Naive B cell (primary cell): ENCODE measurements at regions not wholly inside any gene's neighbourhood (a gene's known extent, or its start where the extent isn't known, plus 50 kb on each side); places are given as distances from the start of the nearest gene placed in this dataset.

ENCODE experiments used
- ATAC-seq, 2 donors: fragments of 150-1000 bp; cut with Tn5 transposase; 2 replicates each; pipeline ENCODE4 v1.10.0; 2021; ENCODE audit warnings: low read depth in 2 of 2, mild to moderate bottlenecking in 2 of 2, moderate library complexity in 2 of 2
- DNase-seq: peaks from one replicate; pipeline ENCODE4 v3.0.0; 2022
- H3K27ac Mint-ChIP-seq, 6 donors: one replicate each; pipeline ENCODE4 v1.8.0; 2020 to 2022; ENCODE audit warnings: mild to moderate bottlenecking in 6 of 6, mixed read lengths in 6 of 6, moderate library complexity in 5 of 6, inconsistent platforms in 2 of 6
- H3K27me3 Mint-ChIP-seq, 3 donors: one replicate each; pipeline ENCODE4 v1.8.0; 2021 to 2022; ENCODE audit warnings: mixed read lengths in 3 of 3, mild to moderate bottlenecking in 1 of 3
- H3K36me3 Mint-ChIP-seq, 2 donors: one replicate each; pipeline ENCODE4 v1.8.0; 2020 to 2022; ENCODE audit warnings: mixed read lengths in 2 of 2, inconsistent platforms in 1 of 2, mild to moderate bottlenecking in 1 of 2
- H3K4me1 Mint-ChIP-seq, 3 donors: one replicate each; pipeline ENCODE4 v1.8.0; 2020 to 2022; ENCODE audit warnings: mixed read lengths in 3 of 3, inconsistent platforms in 1 of 3, mild to moderate bottlenecking in 1 of 3, moderate library complexity in 1 of 3
- H3K4me3 Mint-ChIP-seq, 8 donors: one replicate each; pipeline ENCODE4 v1.8.0; 2020 to 2022; ENCODE audit warnings: mild to moderate bottlenecking in 8 of 8, mixed read lengths in 8 of 8, moderate library complexity in 8 of 8, inconsistent platforms in 2 of 8
- H3K9me3 Mint-ChIP-seq, 7 donors: one replicate each; pipeline ENCODE4 v1.8.0; 2020 to 2022; ENCODE audit warnings: mixed read lengths in 7 of 7, mild to moderate bottlenecking in 5 of 7, inconsistent platforms in 2 of 7, moderate library complexity in 1 of 7

GRCh38 chr1:42014823-42015222 is 96.1 kb upstream of the HIVEP3 start:
- peaks cover 0 to 14% (median 0%) of the 10 kb centered on the region in 3 donors for H3K27me3 Mint-ChIP-seq
- ATAC-seq (no peak), DNase-seq (no peak)
- peaks cover 7 to 15% (median 14%) of the 10 kb centered on the region in 3 donors for H3K4me1 Mint-ChIP-seq
- no peak overlapping the region for H3K4me3 Mint-ChIP-seq
- no peaks in the 10 kb centered on the region for H3K36me3 Mint-ChIP-seq
- peaks cover 0 to 3% (median 0%) of the 10 kb centered on the region in 7 donors for H3K9me3 Mint-ChIP-seq
- H3K27ac Mint-ChIP-seq: peak overlapping the region in 1 of 6 donors; percentile 63

- peak overlapping the region in 2 of 6 donors; percentile 14 to 68 for H3K27ac Mint-ChIP-seq
- no peak for DNase-seq
- no peak for ATAC-seq
These were observed 95.3 kb upstream of the HIVEP3 start for GRCh38 chr1:42013881-42014470.

GRCh38 chr1:42012852-42013251 is 94.1 kb upstream of the HIVEP3 start:
- peaks cover 0 to 14% (median 0%) of the 10 kb centered on the region in 3 donors for H3K27me3 Mint-ChIP-seq
- no peak overlapping the region for H3K27ac Mint-ChIP-seq
- no peaks in the 10 kb centered on the region for H3K9me3 Mint-ChIP-seq
- no peaks in the 10 kb centered on the region for H3K36me3 Mint-ChIP-seq
- H3K4me1 Mint-ChIP-seq: peaks cover 7 to 15% (median 14%) of the 10 kb centered on the region in 3 donors
- no peak for DNase-seq
- H3K4me3 Mint-ChIP-seq: no peak overlapping the region
- no peak for ATAC-seq

More at GRCh38 chr1:42013881-42014470, 95.3 kb upstream of the HIVEP3 start:
- H3K9me3 Mint-ChIP-seq: peaks cover 0 to 3% (median 0%) of the 10 kb centered on the region in 7 donors
- peaks cover 7 to 15% (median 14%) of the 10 kb centered on the region in 3 donors for H3K4me1 Mint-ChIP-seq
- H3K27me3 Mint-ChIP-seq: peaks cover 0 to 14% (median 0%) of the 10 kb centered on the region in 3 donors
- no peaks in the 10 kb centered on the region for H3K36me3 Mint-ChIP-seq
- peak overlapping the region in 3 of 8 donors; percentile 1 to 54 (median 1) for H3K4me3 Mint-ChIP-seq

- Mint-ChIP-seq H3K4me3 (no peak overlapping the region), H3K4me1 (peaks cover 7 to 13% (median 13%) of the 10 kb centered on the region in 3 donors), H3K27me3 (peaks cover 0 to 9% (median 0%) of the 10 kb centered on the region in 3 donors), H3K9me3 (no peaks in the 10 kb centered on the region), H3K27ac (peak overlapping the region in 1 of 6 donors; percentile 70), H3K36me3 (no peaks in the 10 kb centered on the region)
- ATAC-seq (no peak), DNase-seq (no peak)
These were observed 91.7 kb upstream of the HIVEP3 start for GRCh38 chr1:42010381-42010780.

- Mint-ChIP-seq H3K4me1 (peaks cover 0 to 4% (median 0%) of the 10 kb centered on the region in 3 donors), H3K36me3 (no peaks in the 10 kb centered on the region), H3K27me3 (peaks cover 0 to 3% (median 0%) of the 10 kb centered on the region in 3 donors), H3K4me3 (no peak overlapping the region), H3K27ac (no peak overlapping the region), H3K9me3 (no peaks in the 10 kb centered on the region)
- DNase-seq (no peak), ATAC-seq (no peak)
These were observed 89.5 kb upstream of the HIVEP3 start for GRCh38 chr1:42008264-42008663.

GRCh38 chr1:42006836-42007235 is 88.1 kb upstream of the HIVEP3 start:
- no peak for DNase-seq
- H3K4me1 Mint-ChIP-seq: peaks cover 0 to 4% (median 0%) of the 10 kb centered on the region in 3 donors
- H3K27ac Mint-ChIP-seq: no peak overlapping the region
- no peak for ATAC-seq
- no peak overlapping the region for H3K4me3 Mint-ChIP-seq
- no peaks in the 10 kb centered on the region for H3K36me3 Mint-ChIP-seq
- H3K27me3 Mint-ChIP-seq: peaks cover 0 to 3% (median 0%) of the 10 kb centered on the region in 3 donors
- H3K9me3 Mint-ChIP-seq: no peaks in the 10 kb centered on the region

- H3K4me3 Mint-ChIP-seq: no peak overlapping the region
- no peak for DNase-seq
- ATAC-seq: no peak
- no peaks in the 10 kb centered on the region for H3K36me3 Mint-ChIP-seq
- H3K27ac Mint-ChIP-seq: no peak overlapping the region
- H3K4me1 Mint-ChIP-seq: no peaks in the 10 kb centered on the region
- no peaks in the 10 kb centered on the region for H3K9me3 Mint-ChIP-seq
- H3K27me3 Mint-ChIP-seq: peaks cover 0 to 3% (median 0%) of the 10 kb centered on the region in 3 donors
These were observed 87.4 kb upstream of the HIVEP3 start for GRCh38 chr1:42006093-42006492.

- Mint-ChIP-seq H3K9me3 (no peaks in the 10 kb centered on the region), H3K36me3 (no peaks in the 10 kb centered on the region), H3K27me3 (peaks cover 0 to 3% (median 0%) of the 10 kb centered on the region in 3 donors), H3K4me3 (no peak overlapping the region), H3K27ac (no peak overlapping the region), H3K4me1 (no peaks in the 10 kb centered on the region)
- no peak for ATAC-seq
- DNase-seq: no peak
These were observed 86.8 kb upstream of the HIVEP3 start for GRCh38 chr1:42005530-42005929.

- no peaks in the 10 kb centered on the region for H3K4me1 Mint-ChIP-seq
- ATAC-seq: no peak
These were observed 86.1 kb upstream of the HIVEP3 start for GRCh38 chr1:42004860-42005259.

GRCh38 chr1:42004322-42004721 is 85.6 kb upstream of the HIVEP3 start:
- peaks cover 0 to 3% (median 0%) of the 10 kb centered on the region in 3 donors for H3K27me3 Mint-ChIP-seq
- no peaks in the 10 kb centered on the region for H3K4me1 Mint-ChIP-seq
- no peaks in the 10 kb centered on the region for H3K9me3 Mint-ChIP-seq
- no peak for DNase-seq
- no peak overlapping the region for H3K4me3 Mint-ChIP-seq
- no peak for ATAC-seq
- no peaks in the 10 kb centered on the region for H3K36me3 Mint-ChIP-seq
- H3K27ac Mint-ChIP-seq: no peak overlapping the region

More at GRCh38 chr1:42004860-42005259, 86.1 kb upstream of the HIVEP3 start:
- H3K27me3 Mint-ChIP-seq: peaks cover 0 to 3% (median 0%) of the 10 kb centered on the region in 3 donors
- no peaks in the 10 kb centered on the region for H3K9me3 Mint-ChIP-seq
- no peak for DNase-seq
- no peak overlapping the region for H3K4me3 Mint-ChIP-seq
- no peaks in the 10 kb centered on the region for H3K36me3 Mint-ChIP-seq
- peak overlapping the region in 1 of 6 donors; percentile 26 for H3K27ac Mint-ChIP-seq

GRCh38 chr1:42003433-42003832 is 84.7 kb upstream of the HIVEP3 start:
- H3K27me3 Mint-ChIP-seq: peaks cover 0 to 3% (median 0%) of the 10 kb centered on the region in 3 donors
- no peak overlapping the region for H3K27ac Mint-ChIP-seq
- H3K36me3 Mint-ChIP-seq: no peaks in the 10 kb centered on the region
- H3K4me1 Mint-ChIP-seq: no peaks in the 10 kb centered on the region
- H3K9me3 Mint-ChIP-seq: no peaks in the 10 kb centered on the region
- no peak for ATAC-seq
- DNase-seq: no peak
- H3K4me3 Mint-ChIP-seq: no peak overlapping the region

GRCh38 chr1:42002220-42002619 is 83.5 kb upstream of the HIVEP3 start:
- no peak overlapping the region for H3K4me3 Mint-ChIP-seq
- no peaks in the 10 kb centered on the region for H3K4me1 Mint-ChIP-seq
- H3K27ac Mint-ChIP-seq: no peak overlapping the region
- no peak for ATAC-seq
- H3K9me3 Mint-ChIP-seq: no peaks in the 10 kb centered on the region
- peaks cover 0 to 3% (median 0%) of the 10 kb centered on the region in 3 donors for H3K27me3 Mint-ChIP-seq
- H3K36me3 Mint-ChIP-seq: no peaks in the 10 kb centered on the region
- no peak for DNase-seq

- H3K27ac Mint-ChIP-seq: no peak overlapping the region
- ATAC-seq (no peak), DNase-seq (no peak)
- H3K9me3 Mint-ChIP-seq: no peaks in the 10 kb centered on the region
- no peak overlapping the region for H3K4me3 Mint-ChIP-seq
- no peaks in the 10 kb centered on the region for H3K4me1 Mint-ChIP-seq
- H3K27me3 Mint-ChIP-seq: peaks cover 0 to 3% (median 0%) of the 10 kb centered on the region in 3 donors
- H3K36me3 Mint-ChIP-seq: no peaks in the 10 kb centered on the region
These were observed 82.0 kb upstream of the HIVEP3 start for GRCh38 chr1:42000766-42001165.

GRCh38 chr1:41999884-42000283 is 81.2 kb upstream of the HIVEP3 start:
- H3K9me3 Mint-ChIP-seq: no peaks in the 10 kb centered on the region
- no peak overlapping the region for H3K4me3 Mint-ChIP-seq
- H3K36me3 Mint-ChIP-seq: no peaks in the 10 kb centered on the region
- peaks cover 0 to under 1% (median 0%) of the 10 kb centered on the region in 3 donors for H3K27me3 Mint-ChIP-seq
- ATAC-seq (no peak), DNase-seq (no peak)
- no peak overlapping the region for H3K27ac Mint-ChIP-seq
- no peaks in the 10 kb centered on the region for H3K4me1 Mint-ChIP-seq
